GM18505 (cell line): ENCODE measurements at regions not wholly inside any gene's neighbourhood (a gene's known extent, or its start where the extent isn't known, plus 50 kb on each side); places are given as distances from the start of the nearest gene placed in this dataset.

Source experiments
- ATAC-seq: cut with Tn5 transposase; IDR thresholded peaks from one replicate; pipeline ENCODE4 v1.9.1; 2021; ENCODE audit not compliant: unreplicated experiment
- POLR2A ChIP-seq: IDR thresholded peaks from 4 replicates; pipeline ENCODE4 v1.6.1; 2011; ENCODE audit warnings: borderline replicate concordance; ENCODE audit not compliant: insufficient read depth, insufficient read length; ENCODE audit errors: extremely low read depth

DNA sequence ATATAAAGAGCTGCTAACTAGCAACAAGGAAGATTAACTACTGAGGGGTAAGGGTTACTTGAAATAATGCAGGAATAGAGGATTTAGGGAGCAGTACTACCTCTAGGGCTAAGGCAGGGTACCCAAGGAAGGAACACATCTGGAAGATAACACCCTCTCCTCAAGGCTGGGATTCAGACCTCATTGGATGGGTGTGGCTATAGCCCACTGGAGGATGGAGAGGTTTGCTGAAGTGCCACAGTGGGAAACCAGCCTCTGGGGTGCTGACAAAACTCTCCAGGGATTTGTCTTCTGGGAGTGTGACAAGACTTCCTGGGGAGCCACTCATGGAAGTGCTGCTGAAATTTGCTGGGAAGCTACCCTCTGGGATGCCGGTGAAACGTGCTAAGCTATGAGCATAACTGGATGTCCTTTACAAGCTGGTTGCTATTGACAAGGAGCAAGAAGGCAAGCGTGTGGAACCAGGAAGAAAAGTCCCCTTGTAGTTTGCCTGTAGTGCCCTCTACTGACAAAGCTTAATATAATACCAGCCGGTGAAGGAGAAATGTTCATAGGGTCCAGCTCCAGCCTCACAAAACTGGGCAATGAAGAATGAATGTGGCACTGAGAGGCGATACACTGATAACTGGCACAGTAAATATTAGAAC is 122.8 kb upstream of the USP24 start:
- TF ChIP-seq POLR2A, result no peak
- no peak for ATAC-seq

DNA sequence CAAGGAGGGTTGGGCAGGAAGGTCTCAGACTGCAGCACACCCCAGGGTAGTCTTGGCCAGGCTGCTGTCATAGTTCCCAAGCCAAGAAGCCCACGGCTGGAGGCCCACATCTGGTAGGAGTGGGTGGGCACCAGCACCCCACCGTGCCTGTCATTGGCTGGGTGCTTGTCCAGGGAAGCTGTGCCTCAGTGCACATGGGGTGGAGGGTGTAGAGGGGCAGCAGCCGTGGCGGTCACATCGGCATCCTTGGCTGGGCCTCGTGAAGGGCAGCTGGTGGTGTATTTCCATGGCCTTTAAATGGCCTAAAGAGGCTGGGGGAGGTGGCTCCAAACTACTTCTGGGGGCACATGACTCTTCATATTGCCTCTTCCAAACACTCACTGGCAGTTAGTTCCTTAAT is 119.6 kb upstream of the USP24 start:
- ATAC-seq, result no peak
- TF ChIP-seq POLR2A, result no peak

DNA sequence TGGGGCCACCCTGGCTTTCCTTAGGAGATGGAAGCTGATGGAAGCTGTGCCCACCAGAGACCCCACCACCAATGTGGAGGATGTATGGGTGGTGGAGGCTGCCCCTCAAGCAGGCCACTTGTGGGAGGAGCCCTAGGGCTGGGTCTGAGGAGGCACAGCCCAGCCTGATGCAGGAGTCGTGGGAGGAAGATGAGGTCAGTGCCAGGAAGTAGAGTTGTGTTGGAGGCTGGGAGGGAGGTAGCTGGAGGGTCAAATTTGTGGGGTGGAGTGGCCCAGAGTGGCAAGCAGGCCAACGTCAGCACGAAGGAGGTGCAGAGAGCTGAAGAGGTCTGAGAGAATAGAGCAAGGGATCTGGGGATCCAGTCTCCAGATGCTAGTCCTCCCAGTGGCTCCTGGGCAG is 119.0 kb upstream of the USP24 start:
- no peak for TF ChIP-seq POLR2A
- no peak for ATAC-seq

DNA sequence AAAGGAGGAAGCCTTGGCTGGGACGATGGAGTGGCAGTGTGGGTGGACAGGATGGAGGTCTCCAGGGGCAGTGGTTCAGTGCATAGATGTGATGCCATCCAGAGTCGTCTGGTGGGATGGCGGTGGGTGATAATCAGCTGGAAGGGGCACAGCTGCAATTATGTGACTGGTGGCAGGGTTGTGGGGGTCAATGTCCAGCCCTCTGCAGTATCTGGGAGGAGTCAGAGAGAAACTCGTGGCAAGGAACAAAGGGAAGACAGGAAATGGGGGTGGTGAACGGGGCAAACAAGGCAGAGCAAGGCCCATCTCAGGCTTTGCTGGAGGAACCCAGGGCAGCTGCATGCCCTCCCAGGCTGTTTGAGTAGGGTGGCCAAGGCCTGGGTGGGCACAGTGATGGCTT is 118.3 kb upstream of the USP24 start:
- no peak for TF ChIP-seq POLR2A
- no peak for ATAC-seq

DNA sequence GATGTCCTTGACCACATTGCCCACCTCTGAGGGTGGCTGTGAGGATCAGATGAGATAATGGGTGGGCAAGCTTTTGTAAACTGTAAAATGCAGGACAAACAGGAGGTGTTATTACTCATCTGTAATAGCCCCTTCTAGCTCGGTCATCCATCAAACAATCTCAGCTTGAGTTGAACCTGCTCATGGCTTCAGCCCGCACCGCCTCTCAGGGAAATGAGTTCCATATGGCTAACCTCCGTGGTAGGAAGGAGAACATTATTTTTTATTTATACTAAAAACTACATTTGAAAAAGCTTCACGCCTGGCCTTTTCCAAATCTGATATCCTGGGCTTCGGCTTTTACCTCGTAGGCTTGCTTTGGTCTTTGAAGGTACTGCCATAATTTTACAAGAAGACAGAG is 116.2 kb upstream of the USP24 start:
- ATAC-seq, result no peak
- TF ChIP-seq POLR2A, result no peak

DNA sequence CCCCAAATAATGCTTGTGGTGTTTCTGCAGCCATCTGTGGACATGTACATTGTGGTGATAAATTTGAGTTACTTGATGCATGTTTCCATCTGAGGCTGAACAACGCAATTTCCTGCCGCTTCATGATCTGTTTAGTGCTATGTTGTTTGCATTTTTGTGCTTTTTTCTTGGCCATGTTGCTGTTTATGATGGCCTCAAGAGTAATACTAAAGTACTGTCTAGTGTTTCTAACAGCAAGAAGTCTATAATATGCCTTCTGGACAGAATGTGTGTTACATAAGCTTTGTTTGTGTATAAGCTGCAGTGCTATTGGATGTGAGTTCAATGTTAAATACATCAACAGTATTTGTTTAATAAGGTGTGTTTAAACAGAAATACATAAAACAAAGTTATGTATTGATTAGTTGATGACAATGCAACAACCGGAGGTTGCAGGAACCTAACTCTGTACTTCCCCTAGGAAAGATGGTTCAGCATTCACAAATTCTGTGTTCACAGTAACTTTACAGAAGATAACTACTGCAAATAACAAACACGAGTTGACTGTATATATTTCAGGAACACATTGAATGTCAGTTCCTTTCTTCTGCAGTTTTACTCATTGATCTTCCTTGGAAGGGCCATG is 114.8 kb upstream of the USP24 start:
- no peak for TF ChIP-seq POLR2A
- ATAC-seq, result no peak

DNA sequence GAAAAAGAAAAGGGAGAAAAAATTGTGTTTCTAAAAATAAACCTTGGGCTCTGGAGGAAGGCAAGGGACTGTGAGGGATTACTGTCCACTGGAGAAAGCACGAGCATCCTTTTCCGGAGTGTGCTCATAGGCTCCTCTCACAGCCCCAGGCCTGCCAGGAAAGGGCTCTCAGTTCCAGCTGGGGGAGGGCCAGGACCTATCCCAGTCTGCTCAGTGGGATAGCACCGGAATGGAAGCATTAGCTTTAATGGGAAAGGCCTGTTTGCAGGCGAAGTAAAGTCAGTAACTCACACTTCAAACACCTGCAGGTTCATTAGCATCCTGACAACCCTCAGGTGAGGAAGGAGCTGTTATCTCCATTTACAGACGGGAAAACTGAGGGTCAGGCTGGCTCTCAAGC is 113.9 kb upstream of the USP24 start:
- no peak for ATAC-seq
- TF ChIP-seq POLR2A, result no peak

DNA sequence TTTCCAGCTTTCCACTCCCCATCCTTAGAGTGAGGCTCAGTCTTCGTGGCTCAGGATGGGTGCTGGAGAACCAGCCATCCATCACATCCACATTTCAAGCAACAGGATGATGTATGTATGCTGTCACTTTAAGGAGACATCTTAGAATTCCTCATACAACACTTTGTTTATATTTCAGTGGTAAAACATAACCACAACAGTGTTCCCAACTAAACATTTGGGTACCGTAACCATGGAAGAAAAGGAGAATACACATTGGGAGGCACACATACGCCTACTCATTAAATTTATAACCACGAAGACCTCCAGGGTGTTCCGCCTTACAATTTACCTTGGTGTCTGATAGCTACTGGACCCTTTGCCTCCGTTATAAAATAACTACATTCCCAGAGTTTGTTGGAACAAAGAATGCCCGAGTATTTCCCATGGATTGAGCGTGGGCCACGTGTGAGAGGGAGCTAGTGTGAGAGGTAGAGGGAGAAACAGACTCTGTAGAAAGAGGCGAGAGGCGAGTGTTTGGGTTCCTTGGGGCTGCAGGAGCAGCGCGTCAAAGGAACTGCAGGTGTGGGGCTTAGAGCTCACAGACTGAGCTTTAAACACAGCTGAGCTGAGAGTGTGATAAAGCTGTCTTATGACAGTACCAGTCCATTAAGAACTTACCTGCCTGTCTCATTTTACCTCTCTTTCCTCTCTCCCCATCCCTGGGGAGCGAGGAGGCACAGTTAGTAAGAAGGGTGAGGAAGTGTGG is 111.5 kb upstream of the USP24 start:
- TF ChIP-seq POLR2A, result no peak
- no peak for ATAC-seq

DNA sequence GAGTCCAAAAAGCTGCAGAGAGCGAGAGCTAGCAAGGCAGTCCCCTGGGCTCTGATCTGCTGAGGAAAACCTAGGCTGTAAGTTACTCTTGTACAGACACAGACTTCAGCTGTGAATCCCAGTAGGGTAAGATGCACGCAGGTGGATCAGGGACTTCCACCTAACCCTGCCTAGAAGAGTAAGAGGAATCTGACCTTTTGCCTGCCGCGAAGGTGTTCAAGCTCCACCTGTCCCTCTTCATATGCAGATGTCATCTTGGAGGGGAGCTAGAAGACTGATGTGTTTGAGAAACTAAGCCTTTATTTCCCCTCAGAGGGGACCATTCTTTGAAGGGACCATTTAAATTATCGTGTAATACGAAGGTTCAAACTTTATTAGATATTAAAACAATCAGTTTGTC is 108.6 kb upstream of the USP24 start:
- no peak for ATAC-seq
- TF ChIP-seq POLR2A, result no peak

DNA sequence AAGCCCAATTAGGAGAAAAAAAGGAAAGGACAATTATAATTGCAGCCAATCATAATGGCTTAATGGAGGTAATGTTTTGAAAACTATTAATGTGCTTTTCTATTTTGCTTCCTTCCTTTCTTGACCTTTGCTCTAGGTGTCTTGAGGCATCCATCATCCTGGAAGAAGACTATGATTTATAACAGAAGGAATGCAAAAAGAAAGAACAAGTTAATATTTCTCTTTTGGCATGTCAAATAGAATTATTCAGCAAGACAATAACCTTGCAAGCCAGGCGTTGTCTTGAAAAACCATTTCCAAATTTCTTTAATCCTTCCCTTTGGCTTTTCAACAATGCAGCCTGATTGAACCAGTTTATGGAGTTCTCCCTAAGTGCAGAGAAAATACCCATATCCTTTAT is 107.7 kb upstream of the USP24 start:
- no peak for ATAC-seq
- TF ChIP-seq POLR2A, result no peak

DNA sequence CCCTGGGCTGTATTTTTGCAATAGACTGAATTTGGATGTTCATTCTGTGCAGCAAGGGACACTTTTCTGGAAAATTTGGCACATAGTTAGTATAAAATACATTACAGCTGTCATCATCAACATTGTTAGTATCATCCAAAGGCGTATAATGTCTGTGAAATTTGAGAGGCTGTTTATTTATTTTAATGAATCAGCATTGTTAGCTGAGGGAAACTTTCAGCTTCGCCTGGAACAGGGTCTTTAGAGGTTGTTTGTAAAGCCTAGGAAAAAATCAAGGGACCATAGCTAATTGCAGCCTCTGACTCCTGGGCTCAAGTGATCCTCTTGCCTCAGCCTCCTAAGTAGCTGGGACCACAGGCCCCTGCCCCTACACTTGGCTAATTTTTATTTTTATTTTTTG is 106.8 kb upstream of the USP24 start:
- ATAC-seq, result no peak
- no peak for TF ChIP-seq POLR2A

DNA sequence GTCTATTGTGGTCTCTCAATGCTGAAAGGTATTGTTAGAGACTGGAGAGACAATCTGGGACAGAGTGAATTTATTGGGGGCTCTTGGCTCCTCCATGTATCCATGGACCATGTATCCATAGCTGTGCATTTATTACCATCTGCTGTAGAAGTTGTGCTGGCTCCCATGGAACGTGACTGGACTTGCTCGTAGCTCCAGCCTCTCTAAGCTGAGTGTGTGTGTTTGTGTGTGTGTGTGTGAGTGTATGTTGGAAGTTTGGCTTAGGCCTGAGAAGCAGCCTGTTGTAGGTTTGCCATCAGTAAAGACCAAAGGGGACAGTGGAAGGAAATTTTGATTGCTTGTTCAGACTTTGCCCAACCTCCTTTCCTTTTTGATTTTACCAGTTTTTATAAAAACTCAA is 105.7 kb upstream of the USP24 start:
- no peak for ATAC-seq
- no peak for TF ChIP-seq POLR2A

DNA sequence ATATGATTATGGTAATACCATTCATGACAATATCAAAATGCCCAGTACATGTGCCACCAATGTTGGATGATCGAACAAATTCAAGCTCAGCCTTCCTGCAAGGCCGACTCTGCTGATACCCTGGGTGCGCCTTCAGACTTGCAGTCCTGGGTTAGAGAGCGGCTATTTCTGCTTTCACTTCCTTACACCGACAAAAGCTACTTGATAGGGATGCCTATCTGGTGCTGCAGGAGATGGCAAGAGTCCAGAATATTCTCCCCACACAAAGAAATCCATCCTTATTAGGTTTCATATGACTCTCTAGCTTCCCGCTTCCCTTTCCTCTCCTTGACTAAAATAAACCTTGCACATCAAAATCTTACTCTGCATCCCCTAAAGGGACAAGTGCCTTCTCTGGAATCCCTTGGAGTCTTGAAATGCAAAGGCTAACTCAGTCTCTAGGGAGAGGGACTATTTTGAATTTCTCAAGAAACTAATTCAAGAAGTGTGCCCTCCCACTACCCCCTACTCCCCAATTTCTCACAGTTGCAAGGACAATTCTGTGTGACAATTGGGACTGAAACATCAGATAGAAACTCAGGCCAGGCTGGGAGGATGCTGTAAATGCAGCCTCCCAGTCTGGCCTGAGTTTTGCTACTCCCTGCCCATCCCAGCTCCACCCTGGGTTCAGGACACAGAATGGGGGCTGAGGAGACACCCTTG is 103.1 kb upstream of the USP24 start:
- TF ChIP-seq POLR2A, result no peak

DNA sequence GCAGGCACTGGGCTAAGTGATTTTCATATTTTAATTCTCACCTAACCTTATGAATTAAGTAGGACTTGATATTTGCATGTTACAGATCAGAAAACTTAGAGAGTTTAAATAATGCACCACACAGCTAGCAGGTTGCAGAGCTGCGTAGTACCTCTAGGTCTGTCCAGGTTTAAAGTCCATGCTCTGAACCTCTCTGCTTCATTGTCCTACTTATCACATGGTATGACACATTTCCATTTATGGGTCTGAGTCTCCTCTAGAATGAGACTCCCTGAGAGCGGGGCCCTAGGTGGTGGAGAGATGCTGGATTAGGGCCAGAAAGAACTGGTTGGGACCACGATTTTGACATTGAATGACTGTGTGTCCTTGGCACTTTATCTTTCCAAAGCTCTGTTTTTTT is 102.5 kb upstream of the USP24 start:
- TF ChIP-seq POLR2A, result no peak
- ATAC-seq, result no peak

More for the DNA sequence above, 103.1 kb upstream of the USP24 start:
- ATAC-seq, result no peak

DNA sequence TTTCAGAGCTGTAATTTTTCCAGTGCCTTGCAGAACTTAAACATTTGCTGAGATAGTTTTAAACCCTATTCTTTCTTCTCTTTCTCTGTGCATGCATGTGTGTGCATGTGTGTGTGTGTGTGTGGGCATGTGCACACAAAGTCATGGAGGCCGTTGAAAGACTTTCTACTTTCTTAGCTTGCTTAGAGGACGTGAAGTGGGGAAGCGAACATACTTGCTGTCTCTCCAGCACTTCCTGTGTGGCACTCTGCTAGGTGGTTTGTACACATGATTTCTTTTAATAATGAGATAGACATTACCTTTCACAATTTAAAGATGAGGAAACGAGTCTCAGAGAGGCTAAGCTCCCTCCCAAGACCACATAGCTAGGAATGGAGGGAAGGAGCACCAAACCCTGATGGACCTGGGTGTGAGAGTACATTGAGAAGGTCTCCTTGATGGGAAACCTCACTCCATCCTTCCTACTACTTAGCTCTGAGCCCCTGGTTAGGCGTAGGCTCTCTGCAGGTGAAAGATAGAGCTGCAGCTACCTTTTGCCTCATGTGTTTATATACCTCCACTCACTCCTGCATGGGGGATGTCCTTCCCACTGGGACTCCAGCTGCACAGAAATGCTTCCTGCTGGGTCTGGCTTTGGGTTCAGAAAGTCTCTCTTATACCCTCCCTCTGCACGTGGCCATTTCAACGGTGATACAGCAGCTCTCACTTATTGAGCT is 101.9 kb upstream of the USP24 start:
- TF ChIP-seq POLR2A, result no peak
- no peak for ATAC-seq
